Left lobe of liver (tissue), 2 donors: ENCODE measurements at regions not wholly inside any gene's neighbourhood (a gene's known extent, or its start where the extent isn't known, plus 50 kb on each side); places are given as distances from the start of the nearest gene placed in this dataset.
A peak's percentile ranks its signal among the peaks of the same experiment; 100 is the strongest.

Source experiments
- ATAC-seq: fragments of 200-7000 bp; cut with Tn5 transposase; one replicate; pipeline ENCODE4 v1.9.1; 2020; ENCODE audit warnings: mild to moderate bottlenecking, moderate library complexity
- DNase-seq: peaks from one replicate; pipeline ENCODE4 v3.0.0-alpha.2; 2020; ENCODE audit warnings: low spot score
- donor health status: DM: no; HTN: no; CAD: no; lungs with moderate emphysema.
- donor health status: DM: no; HTN: yes; CAD: no.

DNA sequence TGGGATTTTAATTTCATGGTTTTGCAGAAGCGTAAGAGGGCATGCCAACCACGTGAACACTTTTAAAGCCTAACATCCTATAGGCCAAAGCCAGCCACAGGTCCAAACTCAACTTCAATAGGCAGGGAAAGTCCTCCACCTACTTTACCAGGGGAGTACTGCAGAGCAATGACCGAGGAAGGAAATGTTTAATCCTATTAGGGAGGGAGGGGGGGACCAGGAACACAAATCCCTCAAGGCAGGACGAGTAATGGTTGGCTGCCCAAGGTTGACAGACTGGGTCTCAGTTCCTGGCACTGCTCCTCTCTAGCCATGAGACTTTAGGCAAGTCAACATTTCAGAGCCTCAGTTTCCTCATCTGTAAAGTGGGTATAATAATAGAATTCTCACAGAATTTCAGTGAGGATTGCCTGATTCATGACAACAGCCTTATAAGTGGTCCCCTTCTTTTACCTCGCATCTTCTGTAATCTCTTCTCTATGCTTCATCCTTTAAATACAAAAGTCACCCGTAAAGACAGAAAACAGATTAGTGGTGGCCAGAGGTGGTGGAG lies 315.8 kb downstream of the HAPSTR1 start:
- no peak for ATAC-seq

DNA sequence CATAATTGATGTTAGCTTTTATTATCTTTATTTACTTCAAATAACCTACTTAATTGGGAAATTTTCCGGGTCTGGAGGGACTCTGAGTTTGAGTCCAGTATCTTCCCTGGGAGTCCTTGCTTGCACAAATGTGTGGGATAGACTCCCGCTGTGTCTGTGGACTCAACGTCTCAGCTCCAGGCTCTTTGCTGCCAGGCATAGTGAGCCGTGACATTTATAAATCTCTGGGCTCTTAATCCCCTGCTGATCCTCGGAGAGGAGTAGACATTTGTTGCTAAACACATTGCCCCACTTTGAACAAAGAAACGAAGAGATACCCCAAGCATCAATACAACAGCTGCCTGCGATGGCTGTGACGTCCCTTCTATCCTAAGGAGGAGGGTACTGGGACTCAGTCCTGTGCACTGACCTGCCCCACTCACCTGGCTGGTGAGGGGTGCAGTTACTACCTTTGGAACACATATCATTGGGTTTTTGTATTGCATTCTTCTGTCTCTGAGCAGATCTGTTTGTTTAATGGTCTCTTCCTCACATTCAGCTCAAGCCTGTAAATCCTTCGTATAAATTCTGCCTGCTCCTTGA lies 316.9 kb downstream of the HAPSTR1 start:
- ATAC-seq (no peak), DNase-seq (no peak)

More for the DNA sequence above, 315.8 kb downstream of the HAPSTR1 start:
- DNase-seq, result no peak

DNA sequence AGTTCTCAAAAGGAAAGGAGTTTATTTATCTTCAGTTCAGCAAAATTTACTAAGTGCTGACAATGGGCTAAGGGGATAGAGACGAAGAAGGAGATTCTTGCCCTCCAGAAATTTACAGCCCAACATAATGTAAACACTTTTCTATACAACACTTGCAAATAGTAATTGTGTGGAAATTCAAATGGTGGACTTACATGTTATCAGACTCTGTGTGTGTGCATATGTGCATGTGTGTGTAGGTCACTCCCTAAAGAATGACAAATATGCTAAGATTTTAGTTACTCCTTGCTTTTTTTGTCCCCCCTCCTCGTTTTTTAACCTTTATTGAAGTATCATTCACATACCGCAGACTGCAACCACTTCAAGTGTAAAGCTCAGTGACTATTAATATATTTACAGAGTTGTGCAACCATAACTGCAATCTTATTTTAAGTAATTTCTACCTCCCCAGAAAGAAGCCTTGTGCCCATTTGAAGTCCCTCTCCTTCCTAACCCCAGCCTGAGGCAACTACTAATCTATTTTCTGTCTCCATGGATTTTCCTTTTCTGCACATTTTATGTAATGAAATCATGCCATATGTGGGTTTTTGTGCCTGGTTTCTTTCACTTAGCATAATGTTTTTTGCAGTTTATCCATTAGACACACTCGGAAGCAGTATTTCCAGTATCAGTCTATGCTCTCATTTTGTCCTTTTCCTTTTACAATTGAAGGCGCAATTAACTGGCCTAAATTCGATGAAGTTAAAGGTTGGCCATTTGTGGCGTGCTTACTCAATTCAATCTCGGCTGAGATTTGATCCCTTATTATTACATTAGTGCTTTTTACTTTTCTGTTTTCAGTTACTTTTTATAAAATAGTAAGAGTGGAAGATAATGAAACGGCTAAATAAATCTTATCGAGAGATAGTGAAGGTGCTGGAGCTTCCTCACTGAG lies 318.4 kb downstream of the HAPSTR1 start:
- DNase-seq, result no peak
- ATAC-seq, result no peak

DNA sequence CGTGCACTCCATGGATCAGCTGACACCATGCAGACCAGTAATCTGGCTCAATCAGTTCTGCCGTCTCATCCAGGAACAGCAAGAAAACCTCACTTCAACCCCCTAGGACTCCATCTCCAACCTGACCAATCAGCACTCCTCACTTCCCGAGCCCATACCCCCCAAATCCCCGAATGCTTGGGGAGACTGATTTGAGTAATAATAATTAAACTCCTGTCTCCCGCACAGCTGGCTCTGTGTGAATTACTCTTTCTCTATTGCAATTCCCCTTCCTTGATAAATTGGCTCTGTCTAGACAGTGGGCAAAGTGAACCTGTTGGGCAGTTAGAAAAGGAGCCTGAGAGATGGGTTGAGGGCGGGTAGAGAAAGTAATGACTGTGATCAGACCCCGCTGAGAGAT lies 320.0 kb downstream of the HAPSTR1 start:
- ATAC-seq (no peak), DNase-seq (no peak)

DNA sequence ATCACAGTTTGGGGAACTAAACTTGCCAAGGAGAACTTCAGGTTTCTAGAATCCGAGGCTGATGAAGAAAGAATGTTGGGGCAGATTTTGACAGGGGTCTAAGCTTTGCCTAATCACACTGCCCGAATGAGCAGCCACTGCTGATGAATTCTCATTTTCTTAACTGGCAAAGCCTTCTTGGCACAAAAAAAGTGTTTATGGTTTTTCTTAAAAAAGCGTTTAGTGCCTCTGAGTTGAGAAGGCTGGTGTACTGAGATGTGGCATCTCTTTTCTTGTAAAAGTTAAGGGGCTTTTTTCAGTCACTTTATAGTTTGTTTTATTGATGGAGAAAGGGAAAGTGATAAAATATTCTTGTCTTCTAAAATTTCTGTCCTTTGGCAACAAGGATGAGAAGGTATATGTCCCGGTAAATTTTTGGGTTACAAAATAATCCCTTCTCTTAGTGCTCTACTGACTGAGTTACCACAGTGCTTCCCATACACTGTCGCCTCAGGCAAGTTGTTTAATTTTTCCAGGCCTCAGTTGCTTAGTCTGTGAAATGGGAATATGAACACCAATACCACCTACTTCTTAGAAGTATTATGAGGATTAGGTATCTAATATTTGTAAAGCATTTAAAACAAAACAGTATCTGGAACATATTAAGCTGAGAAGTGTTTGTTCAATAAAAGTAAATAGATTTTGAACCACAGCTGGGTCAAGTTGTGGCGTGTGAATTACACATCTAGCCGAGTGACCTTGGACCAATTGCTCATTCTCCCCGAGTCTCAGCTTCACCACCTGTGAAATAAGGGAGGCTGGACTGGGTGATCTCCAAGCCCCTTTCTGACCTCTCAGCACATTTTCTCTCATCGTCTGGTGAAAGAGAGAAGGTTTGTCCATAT lies 320.8 kb downstream of the HAPSTR1 start:
- DNase-seq (no peak), ATAC-seq (peak; percentile 65)

DNA sequence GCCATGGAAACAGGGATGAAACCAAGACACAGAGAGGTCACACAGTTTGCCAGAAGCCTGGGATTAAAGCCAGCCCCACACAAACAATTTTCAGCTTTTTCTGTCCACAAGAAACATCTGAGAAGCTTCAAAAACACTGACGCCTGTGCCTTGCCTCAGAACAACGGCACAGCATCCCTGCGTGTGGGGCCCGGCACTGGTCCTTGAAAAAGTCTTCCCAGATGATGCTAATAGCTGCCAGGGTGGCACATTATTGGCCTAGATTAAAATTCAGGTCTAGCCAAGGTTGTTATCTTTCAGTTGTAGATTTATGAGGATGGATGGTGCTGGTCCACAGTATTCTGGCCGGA lies 321.4 kb downstream of the HAPSTR1 start:
- DNase-seq, result no peak

DNA sequence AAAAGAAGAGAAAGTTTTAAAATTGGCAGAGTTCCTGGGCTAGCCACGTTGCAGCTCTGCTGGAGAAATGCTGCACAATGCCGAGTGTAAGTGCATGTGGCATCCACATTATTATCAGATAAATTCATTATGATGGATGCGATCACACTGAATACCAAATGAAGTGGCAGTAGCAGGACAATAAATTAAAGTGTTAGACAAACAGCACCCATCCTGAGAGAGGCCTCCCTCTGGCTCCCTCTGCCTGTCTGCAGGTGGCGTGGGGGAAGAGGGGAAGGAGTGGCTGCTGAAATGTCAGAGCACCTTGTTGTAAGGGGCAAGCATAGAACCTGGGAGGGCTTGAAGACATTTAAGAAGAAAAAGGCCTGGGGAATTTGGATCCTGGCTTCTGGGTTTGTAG lies 324.1 kb downstream of the HAPSTR1 start:
- DNase-seq (no peak), ATAC-seq (no peak)

More for the DNA sequence above, 321.4 kb downstream of the HAPSTR1 start:
- no peak for ATAC-seq

DNA sequence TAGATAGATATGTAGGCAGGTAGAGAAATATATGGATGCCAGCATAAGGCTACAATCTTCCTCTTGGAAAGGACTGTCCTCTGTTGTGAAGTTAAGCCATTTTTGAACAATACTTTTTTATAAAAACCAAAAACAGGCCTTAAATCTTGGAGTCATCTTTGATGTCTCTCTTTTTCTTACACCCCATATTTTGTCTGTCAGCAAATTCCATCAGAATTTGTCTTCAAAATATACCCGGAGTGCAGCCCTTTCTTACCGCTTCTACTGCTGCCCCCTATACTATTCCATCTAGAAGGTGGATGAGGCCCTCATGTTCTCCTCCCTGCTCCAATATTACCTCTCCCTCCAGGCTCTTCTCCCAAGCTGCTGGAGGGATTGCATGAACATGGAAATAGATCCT lies 326.5 kb downstream of the HAPSTR1 start:
- DNase-seq (no peak), ATAC-seq (no peak)

DNA sequence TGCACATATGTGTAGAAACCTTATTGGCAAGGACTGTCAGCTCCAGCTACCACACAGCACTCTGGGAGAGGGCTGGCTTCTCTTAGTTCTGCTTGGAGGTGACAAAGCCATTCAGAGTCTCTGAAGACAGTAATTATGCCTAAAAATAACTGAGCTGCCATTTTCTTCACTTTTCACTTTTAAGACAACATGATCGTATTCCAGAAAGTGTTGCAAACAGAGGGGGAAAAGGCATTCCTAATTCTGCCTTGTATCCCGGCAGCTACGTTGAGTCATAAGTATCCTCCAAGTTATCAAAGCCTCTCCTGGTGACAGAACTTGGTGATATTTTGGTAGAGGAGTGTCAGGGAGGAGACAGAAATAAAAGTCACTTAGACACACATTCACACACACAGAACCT lies 327.7 kb downstream of the HAPSTR1 start:
- ATAC-seq, result no peak
- no peak for DNase-seq

DNA sequence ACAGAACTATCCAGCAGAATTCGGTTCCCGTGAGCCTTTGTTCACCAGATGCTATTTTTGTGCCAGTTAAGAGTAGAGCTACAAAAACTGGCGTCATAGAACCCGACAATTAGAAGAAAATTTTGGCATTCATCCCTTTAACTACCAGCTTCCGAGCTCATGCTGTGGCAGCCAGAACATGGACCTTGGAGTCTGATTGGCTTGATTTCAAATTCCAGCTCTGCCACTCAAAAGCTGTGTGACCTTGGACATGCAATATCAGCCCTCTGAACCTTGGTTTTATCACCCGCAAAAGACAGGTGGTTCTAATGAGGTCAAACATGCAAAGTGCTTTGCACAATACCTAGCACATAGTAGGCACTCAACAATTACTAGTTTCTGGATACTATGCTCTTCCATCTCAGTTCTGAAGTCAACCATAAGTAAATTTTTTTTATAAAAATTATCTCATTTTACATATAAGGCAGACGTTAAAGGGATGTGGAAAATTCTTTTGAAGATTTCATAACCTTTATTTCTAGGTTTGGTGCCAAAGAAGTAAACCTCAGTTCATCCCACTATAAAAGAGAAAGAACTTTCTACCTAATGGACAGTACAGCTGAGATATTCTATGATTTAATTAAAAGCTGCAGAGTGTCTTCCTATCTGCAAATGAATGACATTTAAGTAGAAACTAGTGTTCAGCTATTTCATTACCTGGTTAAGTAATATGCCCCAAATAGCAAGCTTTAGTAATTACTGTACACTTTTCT lies 331.5 kb downstream of the HAPSTR1 start:
- ATAC-seq, result peak; percentile 85
- DNase-seq, result peak; percentile 84

DNA sequence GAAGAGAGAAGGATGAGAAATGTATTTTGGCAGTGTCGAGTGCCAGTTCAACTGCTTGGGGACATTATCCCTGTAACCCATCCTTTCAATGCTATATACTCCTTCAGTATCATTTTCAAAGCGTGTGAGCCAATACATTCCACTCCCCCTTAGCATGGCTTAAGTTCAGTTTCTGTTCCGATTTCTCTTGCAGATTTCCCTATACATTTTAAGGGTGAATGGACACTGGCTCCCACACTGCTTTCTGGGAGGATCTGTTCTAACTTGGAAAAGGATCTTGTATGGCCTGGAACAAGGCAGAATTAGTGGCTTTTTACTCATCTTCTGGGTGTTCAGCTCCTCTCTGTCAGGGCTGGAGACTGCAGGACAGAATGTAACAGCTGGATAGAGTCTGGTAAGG lies 333.8 kb downstream of the HAPSTR1 start:
- DNase-seq, result no peak

DNA sequence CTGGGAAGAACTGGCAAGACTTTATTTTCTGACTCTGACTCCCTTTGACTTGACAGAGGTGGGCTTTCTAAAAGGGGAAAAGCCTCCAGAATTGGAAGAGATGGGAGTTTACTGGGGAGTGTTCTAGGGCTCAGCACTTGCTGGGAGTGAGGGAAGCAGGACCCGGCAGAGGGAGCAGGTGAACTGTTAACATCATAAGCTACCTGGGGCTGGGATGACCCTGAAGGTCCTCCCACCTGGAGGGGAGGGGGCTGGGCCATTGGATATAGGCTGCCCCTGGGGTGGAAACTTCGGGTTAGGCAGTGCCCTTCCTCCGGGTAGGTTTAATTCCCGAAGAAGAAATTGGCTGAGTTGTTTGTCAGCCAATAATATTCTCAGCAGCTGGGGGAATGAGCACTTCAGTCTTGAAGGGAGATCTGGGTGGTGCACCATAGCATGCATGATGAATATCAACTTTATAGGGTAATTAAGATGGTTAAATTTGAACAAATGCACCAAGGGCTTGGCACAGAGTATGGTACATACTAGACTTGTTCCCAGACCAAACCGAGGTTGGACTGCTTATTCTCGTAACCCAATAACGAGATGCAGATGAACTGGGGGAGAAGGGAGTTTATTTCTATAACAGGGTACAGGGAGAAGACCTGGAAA lies 337.0 kb downstream of the HAPSTR1 start:
- ATAC-seq, result no peak
- DNase-seq, result no peak

More for the DNA sequence above, 333.8 kb downstream of the HAPSTR1 start:
- no peak for ATAC-seq

DNA sequence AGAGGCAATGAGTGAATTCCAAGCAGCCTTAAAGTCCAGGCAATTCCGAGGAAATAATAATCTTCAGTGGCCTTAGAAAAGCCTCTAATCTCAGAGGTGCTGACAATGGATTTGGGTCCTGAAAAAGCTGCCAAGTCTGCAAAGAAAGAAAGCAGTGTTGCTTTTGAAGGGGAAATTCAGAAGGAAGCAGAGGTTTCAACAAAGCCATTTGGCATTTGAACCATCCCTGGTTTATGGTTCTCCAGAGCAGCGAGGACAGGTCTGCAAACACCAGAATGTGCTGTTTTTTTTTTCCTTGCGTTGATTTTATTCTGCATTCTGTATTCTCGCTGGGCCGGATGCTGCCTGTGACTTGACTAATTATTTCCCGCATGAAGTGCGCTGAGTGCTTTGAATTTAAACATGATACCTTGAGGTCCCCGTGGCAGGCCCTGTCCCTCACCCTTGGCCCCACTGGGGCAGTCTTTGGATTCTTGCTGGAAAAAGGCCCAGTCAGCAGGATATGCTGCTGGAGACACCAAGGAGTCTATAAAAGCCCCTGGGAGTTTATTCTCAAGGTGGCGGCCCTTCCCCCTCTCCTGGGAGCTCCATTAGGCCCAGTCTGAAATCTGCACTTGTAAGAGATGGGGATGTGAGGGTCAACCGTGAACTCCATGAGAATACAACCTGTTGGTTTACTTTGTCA lies 338.3 kb downstream of the HAPSTR1 start:
- ATAC-seq, result no peak
- DNase-seq, result no peak

DNA sequence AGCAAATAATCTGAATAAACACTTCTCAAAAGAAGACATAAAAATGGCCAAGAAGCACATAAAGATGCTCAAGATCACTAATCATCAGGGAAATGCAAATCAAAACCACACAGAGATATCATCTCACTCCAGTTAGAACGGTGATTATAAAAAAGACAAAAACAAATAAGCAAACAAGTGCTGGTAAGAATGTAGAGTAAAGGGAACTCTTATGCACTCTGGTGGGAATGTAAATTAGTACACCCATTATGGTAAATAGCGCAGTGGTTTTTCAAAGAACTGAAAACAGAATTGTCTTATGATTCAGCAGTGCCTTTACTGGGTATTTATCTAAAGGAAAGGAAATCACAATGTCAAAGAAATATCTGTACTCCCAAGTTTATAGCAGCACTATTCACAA lies 343.2 kb downstream of the HAPSTR1 start:
- DNase-seq, result no peak
- ATAC-seq, result peak; percentile 48

DNA sequence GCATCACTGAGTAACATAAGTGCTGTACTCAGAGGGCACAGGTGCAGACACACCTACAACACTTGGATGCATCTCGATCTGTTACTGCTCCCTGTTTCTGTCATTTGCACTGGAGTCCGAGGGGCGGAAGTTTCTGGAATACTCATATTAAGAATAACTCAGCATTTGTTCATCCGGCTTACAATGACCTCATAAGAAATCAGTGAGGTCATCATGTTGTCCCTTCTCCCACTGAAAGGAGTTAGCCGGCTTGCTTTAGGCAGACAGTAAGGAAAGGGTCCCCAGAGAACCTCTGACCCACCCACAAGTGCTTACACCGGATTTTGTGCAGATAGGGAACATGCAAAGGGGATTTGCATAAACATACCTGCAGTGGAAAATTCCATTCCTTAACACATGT lies 344.7 kb downstream of the HAPSTR1 start:
- no peak for DNase-seq
- no peak for ATAC-seq

DNA sequence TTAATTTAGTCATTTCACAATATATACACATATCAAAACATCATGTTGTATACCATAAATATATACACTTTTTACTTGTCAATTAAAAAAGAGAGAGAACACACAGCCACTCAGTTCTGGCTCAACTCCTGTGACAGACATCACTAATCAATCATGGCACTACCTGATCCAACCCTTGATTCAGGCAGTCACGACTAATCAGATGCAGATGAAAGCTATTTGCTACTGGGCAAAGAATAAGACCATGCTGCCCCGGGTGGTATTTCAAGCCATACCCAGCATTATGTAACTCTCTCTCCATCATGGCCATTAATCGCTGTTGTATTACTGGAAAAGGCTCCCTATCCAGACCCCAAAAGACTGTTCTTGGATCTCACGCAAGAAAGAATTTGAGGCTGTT lies 345.7 kb downstream of the HAPSTR1 start:
- no peak for DNase-seq
- no peak for ATAC-seq

DNA sequence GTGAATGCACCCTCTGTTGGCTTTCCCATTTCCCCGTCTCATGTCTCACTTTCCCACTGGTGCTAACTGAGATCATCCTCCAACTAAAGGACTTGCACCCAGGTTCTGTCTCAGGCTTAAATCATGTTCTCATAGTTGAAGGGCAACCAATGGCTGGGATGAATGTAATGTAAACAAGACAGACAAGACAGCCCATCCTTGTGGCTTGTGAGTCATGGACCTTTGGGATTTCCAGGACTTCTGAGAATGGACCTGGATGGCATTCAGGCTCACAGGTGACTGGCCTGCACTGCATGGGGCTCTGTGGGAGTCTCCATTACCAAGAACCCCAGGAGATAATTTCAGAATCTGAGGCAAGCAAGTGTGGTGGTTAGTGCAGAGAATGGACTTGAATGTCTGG lies 347.5 kb downstream of the HAPSTR1 start:
- ATAC-seq (no peak), DNase-seq (no peak)

DNA sequence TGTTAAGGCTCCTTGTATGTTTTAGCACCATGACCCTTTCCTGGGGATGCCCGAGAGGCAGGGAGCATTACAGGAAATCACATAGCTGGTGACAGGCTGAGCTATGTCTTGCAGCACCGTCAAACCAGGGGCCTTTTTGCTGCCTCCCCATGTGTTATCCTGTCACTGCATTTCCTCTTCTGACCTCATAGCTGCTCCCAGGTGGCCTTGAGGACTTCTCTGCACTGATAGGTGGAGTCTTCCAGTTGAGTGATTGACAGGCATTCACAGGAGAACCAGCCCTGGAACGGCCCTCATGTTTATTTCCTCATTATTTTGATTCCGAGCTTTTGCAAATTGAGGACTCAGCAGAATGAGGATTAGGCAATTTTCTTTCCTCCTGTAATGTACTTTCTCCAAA lies 349.6 kb downstream of the HAPSTR1 start:
- ATAC-seq, result no peak
- DNase-seq, result no peak

DNA sequence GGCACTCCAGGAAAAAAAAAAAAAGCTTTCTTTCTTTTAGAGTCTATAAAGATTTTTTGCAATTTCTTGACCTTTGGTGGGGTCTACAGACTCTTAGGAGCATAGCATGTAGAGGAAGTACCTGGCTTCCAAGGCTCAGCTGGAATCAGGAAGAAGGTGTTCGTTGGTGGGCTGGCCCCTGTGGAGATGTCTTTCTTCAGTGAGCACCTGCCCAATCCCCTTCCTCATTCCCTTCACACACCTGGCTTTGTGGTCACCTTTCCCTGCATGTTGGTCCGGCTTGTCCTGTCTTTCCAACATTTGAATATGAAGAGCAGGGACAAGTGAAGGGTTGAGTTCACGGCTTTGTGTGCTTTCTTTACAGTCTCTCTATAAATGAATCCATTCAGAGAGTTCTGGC lies 352.4 kb downstream of the HAPSTR1 start:
- no peak for ATAC-seq
- no peak for DNase-seq
